CD14-positive monocyte (primary cell): ENCODE measurements at regions not wholly inside any gene's neighbourhood (a gene's known extent, or its start where the extent isn't known, plus 50 kb on each side); places are given as distances from the start of the nearest gene placed in this dataset.

ENCODE experiments used
- DNase-seq, 3 donors: peaks; one replicate each; pipeline ENCODE4 v3.0.0-alpha.2; 2011 to 2022
- H2AFZ ChIP-seq: 2 replicates; pipeline ENCODE4 v1.6.0; 2012; ENCODE audit warnings: mild to moderate bottlenecking, low read depth, low read length, inconsistent platforms; ENCODE audit not compliant: insufficient read depth, poor library complexity, severe bottlenecking
- H3K27ac ChIP-seq, 2 donors: 1 replicate in 1 of 2; 2 replicates in 1 of 2; pipeline ENCODE4 v1.5.1; 2012 to 2013; ENCODE audit warnings: low read length in 2 of 2, control low read depth in 1 of 2, inconsistent platforms in 1 of 2, low read depth in 1 of 2, mild to moderate bottlenecking in 1 of 2
- H3K27me3 ChIP-seq, 2 donors: one replicate each; pipeline versions ENCODE4 v1.6.0 to v1.6.1; 2011 to 2013; ENCODE audit warnings: low read length in 2 of 2; ENCODE audit not compliant: control insufficient read depth in 2 of 2, insufficient read depth in 2 of 2
- H3K36me3 ChIP-seq, 2 donors: replicated peaks in 1 of 2; 1 replicate in 1 of 2; 2 replicates in 1 of 2; pipeline versions ENCODE4 v1.5.1 to v1.6.1; 2012 to 2013; ENCODE audit warnings: low read length in 2 of 2, control low read depth in 1 of 2, inconsistent platforms in 1 of 2, mild to moderate bottlenecking in 1 of 2; ENCODE audit not compliant: insufficient read depth in 2 of 2, control insufficient read depth in 1 of 2
- H3K4me1 ChIP-seq, 2 donors: 1 replicate in 1 of 2; 2 replicates in 1 of 2; pipeline versions ENCODE4 v1.5.1 to v1.6.1; 2012 to 2013; ENCODE audit warnings: low read length in 2 of 2, control low read depth in 1 of 2, inconsistent platforms in 1 of 2, mild to moderate bottlenecking in 1 of 2, moderate library complexity in 1 of 2; ENCODE audit not compliant: insufficient read depth in 2 of 2, control insufficient read depth in 1 of 2
- H3K4me2 ChIP-seq: replicated peaks from 2 replicates; pipeline ENCODE3; 2012; ENCODE audit warnings: low read length, moderate library complexity, mild to moderate bottlenecking; ENCODE audit not compliant: poor library complexity, severe bottlenecking; ENCODE audit errors: extremely low read depth
- H3K4me3 ChIP-seq, 3 experiments: fragments of 200-600 bp in 1 of 3; sonication (generic) in 1 of 3; replicated peaks in 1 of 3; 1 replicate in 2 of 3; 2 replicates in 1 of 3; pipeline ENCODE4 v1.5.1; 2011 to 2013; ENCODE audit warnings: low read length in 3 of 3, mild to moderate bottlenecking in 3 of 3, control low read depth in 2 of 3, low read depth in 2 of 3, inconsistent platforms in 1 of 3, moderate library complexity in 1 of 3
- H3K79me2 ChIP-seq: 2 replicates; pipeline ENCODE4 v1.6.0; 2012; ENCODE audit warnings: mild to moderate bottlenecking, control low read depth, inconsistent platforms, low read length, moderate library complexity; ENCODE audit not compliant: insufficient read depth
- H3K9ac ChIP-seq: 2 replicates; pipeline ENCODE4 v1.6.0; 2017; ENCODE audit warnings: low read length, mild to moderate bottlenecking; ENCODE audit not compliant: insufficient read depth, poor library complexity, severe bottlenecking
- H3K9me3 ChIP-seq, 2 donors: replicated peaks in 1 of 2; 1 replicate in 1 of 2; 2 replicates in 1 of 2; pipeline versions ENCODE4 v1.5.1 to v1.6.1; 2012 to 2013; ENCODE audit warnings: low read length in 2 of 2, control low read depth in 1 of 2; ENCODE audit not compliant: control insufficient read depth in 1 of 2, insufficient read depth in 1 of 2
- H4K20me1 ChIP-seq: 2 replicates; pipeline ENCODE4 v1.6.0; 2012; ENCODE audit warnings: mild to moderate bottlenecking, low read length, control low read depth, moderate library complexity; ENCODE audit not compliant: insufficient read depth
- H3K27ac Mint-ChIP-seq, 7 donors: one replicate each; pipeline ENCODE4 v1.8.0; 2020; ENCODE audit warnings: mild to moderate bottlenecking in 7 of 7, mixed read lengths in 7 of 7, moderate library complexity in 6 of 7, inconsistent platforms in 2 of 7
- H3K27me3 Mint-ChIP-seq, 3 donors: one replicate each; pipeline ENCODE4 v1.8.0; 2021 to 2022; ENCODE audit warnings: low read depth in 3 of 3, mild to moderate bottlenecking in 3 of 3, mixed read lengths in 3 of 3, moderate library complexity in 3 of 3, inconsistent platforms in 1 of 3
- H3K36me3 Mint-ChIP-seq, 2 donors: one replicate each; pipeline ENCODE4 v1.8.0; 2020; ENCODE audit warnings: mixed read lengths in 2 of 2, inconsistent platforms in 1 of 2, mild to moderate bottlenecking in 1 of 2
- H3K4me1 Mint-ChIP-seq: one replicate; pipeline ENCODE4 v1.8.0; 2020; ENCODE audit warnings: mild to moderate bottlenecking, mixed read lengths
- H3K4me3 Mint-ChIP-seq, 2 donors: one replicate each; pipeline ENCODE4 v1.8.0; 2020; ENCODE audit warnings: mild to moderate bottlenecking in 2 of 2, mixed read lengths in 2 of 2, moderate library complexity in 1 of 2
- H3K9me3 Mint-ChIP-seq, 7 donors: one replicate each; pipeline ENCODE4 v1.8.0; 2020 to 2022; ENCODE audit warnings: mixed read lengths in 7 of 7, mild to moderate bottlenecking in 6 of 7, moderate library complexity in 6 of 7, inconsistent platforms in 2 of 7
- CTCF ChIP-seq: fragments of 200-600 bp; IDR thresholded peaks from one replicate; pipeline ENCODE4 v1.8.0; 2022; ENCODE audit warnings: antibody characterized with exemption, mild to moderate bottlenecking
- WGBS: methylation state at CpG from one replicate; pipeline ENCODE4 v1.1.5; 2013; ENCODE audit warnings: missing lambda C conversion rate; ENCODE audit not compliant: insufficient coverage; 5-methylcytosine and 5-hydroxymethylcytosine counted together
- intact Hi-C, 2 donors: fragments of 100-400 bp; cut with micrococcal nuclease; formaldehyde crosslinking; loops; one replicate each; pipeline versions ENCODE4 v1.15.0 to v1.15.1; 2023

GRCh38 chr10:60605476-60605875, 172.8 kb upstream of the CDK1 start:
- no peak overlapping the region for H3K9ac ChIP-seq
- Mint-ChIP-seq H3K36me3 (no peaks in the 10 kb centered on the region), H3K9me3 (no peaks in the 10 kb centered on the region), H3K4me1 (peaks cover 14% of the 10 kb centered on the region), H3K27ac (no peak overlapping the region), H3K4me3 (no peak overlapping the region), H3K27me3 (no peaks in the 10 kb centered on the region)
- H4K20me1 ChIP-seq, result no peaks in the 10 kb centered on the region
- H3K4me1 ChIP-seq, result peaks cover 11 to 22% of the 10 kb centered on the region in 2 donors
- H3K4me3 ChIP-seq, result no peak overlapping the region
- no peak overlapping the region for H3K4me2 ChIP-seq
- DNase-seq, result no peak
- H3K9me3 ChIP-seq, result no peaks in the 10 kb centered on the region
- TF ChIP-seq CTCF, result no peak
- no peak overlapping the region for H3K27ac ChIP-seq
- no peaks in the 10 kb centered on the region for H3K27me3 ChIP-seq
- no peaks in the 10 kb centered on the region for H3K36me3 ChIP-seq
- no peaks in the 10 kb centered on the region for H3K79me2 ChIP-seq
- no peak overlapping the region for H2AFZ ChIP-seq
- intact Hi-C loops, result no loop called here

- Mint-ChIP-seq H3K9me3 (no peaks in the 10 kb centered on the region), H3K27ac (no peak overlapping the region), H3K36me3 (no peaks in the 10 kb centered on the region), H3K27me3 (no peaks in the 10 kb centered on the region), H3K4me3 (no peak overlapping the region), H3K4me1 (peaks cover 14% of the 10 kb centered on the region)
- H3K4me1 ChIP-seq, result peaks cover 11 to 22% of the 10 kb centered on the region in 2 donors
- intact Hi-C loops, result no loop called here
- WGBS, result 100% methylated on average over 1 of the region's 1 CpG
- no peaks in the 10 kb centered on the region for H4K20me1 ChIP-seq
- no peak overlapping the region for H3K4me2 ChIP-seq
- no peaks in the 10 kb centered on the region for H3K36me3 ChIP-seq
- no peak overlapping the region for H3K9ac ChIP-seq
- DNase-seq, result no peak
- H3K4me3 ChIP-seq, result no peak overlapping the region
- H3K27me3 ChIP-seq, result no peaks in the 10 kb centered on the region
- H3K79me2 ChIP-seq, result no peaks in the 10 kb centered on the region
- no peak overlapping the region for H2AFZ ChIP-seq
- no peak for TF ChIP-seq CTCF
- no peaks in the 10 kb centered on the region for H3K9me3 ChIP-seq
- no peak overlapping the region for H3K27ac ChIP-seq
These were observed 173.9 kb upstream of the CDK1 start for GRCh38 chr10:60604342-60604741.
